Fibroblast of villous mesenchyme (primary cell): ENCODE measurements at regions not wholly inside any gene's neighbourhood (a gene's known extent, or its start where the extent isn't known, plus 50 kb on each side); places are given as distances from the start of the nearest gene placed in this dataset.

Experiments
- DNase-seq: peaks from one replicate; pipeline ENCODE4 v3.0.0-alpha.2; 2010; ENCODE audit warnings: low read depth
- H3K4me3 ChIP-seq: 2 replicates; pipeline ENCODE4 v1.5.1; 2011; ENCODE audit warnings: low read depth, mild to moderate bottlenecking, low read length
- CTCF ChIP-seq: IDR thresholded peaks from 2 replicates; pipeline ENCODE4 v1.5.1; 2012; ENCODE audit warnings: low read depth, mild to moderate bottlenecking, low read length; ENCODE audit not compliant: insufficient read depth

GRCh38 chr6:62721408-62721807 is 435.4 kb upstream of the KHDRBS2 start:
- TF ChIP-seq CTCF = no peak
- DNase-seq = no peak
- H3K4me3 ChIP-seq = no peak overlapping the region

- no peak for DNase-seq
- no peak for TF ChIP-seq CTCF
- no peak overlapping the region for H3K4me3 ChIP-seq
Measured at GRCh38 chr6:62716719-62717118, 430.7 kb upstream of the KHDRBS2 start.

GRCh38 chr6:62714112-62714511 is 428.1 kb upstream of the KHDRBS2 start:
- no peak overlapping the region for H3K4me3 ChIP-seq
- no peak for DNase-seq
- TF ChIP-seq CTCF = no peak

GRCh38 chr6:62711750-62712149 is 425.7 kb upstream of the KHDRBS2 start:
- DNase-seq = no peak
- no peak overlapping the region for H3K4me3 ChIP-seq
- TF ChIP-seq CTCF = no peak

- no peak for TF ChIP-seq CTCF
- no peak for DNase-seq
- no peak overlapping the region for H3K4me3 ChIP-seq
Measured at GRCh38 chr6:62707914-62708313, 421.9 kb upstream of the KHDRBS2 start.

GRCh38 chr6:62707156-62707555 is 421.1 kb upstream of the KHDRBS2 start:
- no peak for TF ChIP-seq CTCF
- no peak for DNase-seq
- H3K4me3 ChIP-seq = no peak overlapping the region

- DNase-seq = no peak
- no peak overlapping the region for H3K4me3 ChIP-seq
- TF ChIP-seq CTCF = no peak
Measured at GRCh38 chr6:62683063-62683462, 397.0 kb upstream of the KHDRBS2 start.
